Common myeloid progenitor, CD34-positive (primary cell): ENCODE measurements at regions not wholly inside any gene's neighbourhood (a gene's known extent, or its start where the extent isn't known, plus 50 kb on each side); places are given as distances from the start of the nearest gene placed in this dataset.

Experiments
- CTCF ChIA-PET: fragments of 350-600 bp; sonication (Branson Sonifier 250); formaldehyde crosslinking; loops from one replicate; lab custom pipeline; 2021; ENCODE audit warnings: antibody characterized with exemption; lab: Charles Lee
- POLR2A ChIA-PET: fragments of 350-600 bp; sonication (Branson Sonifier 250); formaldehyde crosslinking; loops from one replicate; lab custom pipeline; 2021; ENCODE audit warnings: antibody characterized with exemption; lab: Charles Lee
- DNase-seq, 3 donors: peaks; one replicate each; pipeline versions ENCODE4 v3.0.0 to v3.0.0-alpha.2; 2013
- H3K27ac ChIP-seq, 2 experiments: 1 replicate in 1 of 2; 2 replicates in 1 of 2; pipeline ENCODE4 v1.7.0; 2013; ENCODE audit warnings: inconsistent platforms in 2 of 2, low read length in 2 of 2, mild to moderate bottlenecking in 2 of 2, low read depth in 1 of 2, moderate library complexity in 1 of 2; ENCODE audit not compliant: severe bottlenecking in 2 of 2, insufficient read depth in 1 of 2, poor library complexity in 1 of 2
- H3K27me3 ChIP-seq, 5 experiments: replicated peaks in 2 of 5; 1 replicate in 3 of 5; 2 replicates in 2 of 5; pipeline versions ENCODE4 v1.6.1 to v1.7.0; 2013; ENCODE audit warnings: low read length in 4 of 5, mild to moderate bottlenecking in 2 of 5, moderate library complexity in 2 of 5, inconsistent platforms in 1 of 5; ENCODE audit not compliant: insufficient read depth in 5 of 5, control insufficient read depth in 4 of 5
- H3K36me3 ChIP-seq, 4 experiments: 1 replicate in 2 of 4; 2 replicates in 2 of 4; pipeline versions ENCODE4 v1.6.1 to v1.7.0; 2013; ENCODE audit warnings: low read length in 3 of 4, control low read depth in 1 of 4, mild to moderate bottlenecking in 1 of 4; ENCODE audit not compliant: control insufficient read depth in 4 of 4, insufficient read depth in 4 of 4
- H3K4me1 ChIP-seq, 4 experiments: 1 replicate in 3 of 4; 2 replicates in 1 of 4; pipeline versions ENCODE4 v1.6.1 to v1.7.1; 2013; ENCODE audit warnings: low read length in 3 of 4, mild to moderate bottlenecking in 3 of 4, control low read depth in 1 of 4, inconsistent platforms in 1 of 4, moderate library complexity in 1 of 4; ENCODE audit not compliant: control insufficient read depth in 4 of 4, insufficient read depth in 4 of 4; ENCODE audit errors: control extremely low read depth in 1 of 4
- H3K4me3 ChIP-seq, 7 experiments: 1 replicate in 4 of 7; 2 replicates in 3 of 7; pipeline versions ENCODE4 v1.5.1 to v1.7.0; 2013; ENCODE audit warnings: mild to moderate bottlenecking in 7 of 7, low read length in 6 of 7, moderate library complexity in 6 of 7, inconsistent platforms in 2 of 7, low read depth in 2 of 7, control low read depth in 1 of 7; ENCODE audit not compliant: insufficient read depth in 4 of 7, control insufficient read depth in 1 of 7; ENCODE audit errors: extremely low read depth in 1 of 7
- H3K9me3 ChIP-seq, 5 experiments: 1 replicate in 4 of 5; 2 replicates in 1 of 5; pipeline versions ENCODE4 v1.6.1 to v1.7.1; 2013; ENCODE audit warnings: low read length in 4 of 5, mild to moderate bottlenecking in 2 of 5, inconsistent platforms in 1 of 5, low read depth in 1 of 5, moderate library complexity in 1 of 5; ENCODE audit not compliant: control insufficient read depth in 4 of 5, insufficient read depth in 2 of 5; ENCODE audit errors: control extremely low read depth in 1 of 5
- WGBS: methylation state at CpG from one replicate; pipeline ENCODE4 v1.1.5; 2013; ENCODE audit not compliant: insufficient coverage; 5-methylcytosine and 5-hydroxymethylcytosine counted together

- POLR2A ChIA-PET: interaction anchor here (0.5 kb wide), 1 partner anchor 194 kb away, joined by 10 read pairs; no protein-coding TSS in a partner anchor
- Histone ChIP-seq H3K36me3 (no peaks in the 10 kb centered on the region), H3K9me3 (peaks cover 0 to 2% (median 0%) of the 10 kb centered on the region in 5 experiments), H3K27ac (no peak overlapping the region), H3K4me1 (no peaks in the 10 kb centered on the region), H3K4me3 (peak overlapping the region in 4 of 7 experiments; percentile 16 to 57 (median 26)), H3K27me3 (peaks cover 5 to 26% (median 9%) of the 10 kb centered on the region in 5 experiments)
- WGBS: 5% methylated on average over 12 of the region's 13 CpGs
- DNase-seq: peak; percentile 65 to 82 (median 77)
- CTCF ChIA-PET: interaction anchor here (0.7 to 4.6 kb wide), 7 partner anchors 21 to 229 kb away, joined by 3 to 31 read pairs (median 3); no protein-coding TSS in a partner anchor
Measured at GRCh38 chr17:33750943-33751701, 458.0 kb upstream of the ASIC2 start.

DNA sequence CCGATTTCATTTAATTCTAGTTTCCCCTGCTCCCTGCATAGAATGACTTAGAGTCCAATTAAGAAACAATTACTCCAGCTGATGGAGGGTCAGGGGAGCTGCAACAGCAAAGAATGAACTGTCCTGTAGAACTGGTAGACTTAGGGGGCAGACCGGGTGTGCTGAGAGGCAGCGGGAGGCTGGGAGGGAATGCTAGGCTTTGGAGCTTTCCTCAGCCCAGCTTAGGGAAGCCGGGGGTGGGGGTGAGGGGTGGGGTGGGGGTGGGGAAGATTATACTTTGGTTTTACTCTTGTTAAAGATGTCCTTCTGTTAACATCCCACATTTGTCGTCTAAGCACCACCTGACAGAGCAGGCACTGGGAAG is 458.6 kb upstream of the ASIC2 start:
- Histone ChIP-seq H3K27me3 (peaks cover 5 to 26% (median 9%) of the 10 kb centered on the region in 5 experiments), H3K4me1 (no peaks in the 10 kb centered on the region), H3K9me3 (peaks cover 0 to 2% (median 0%) of the 10 kb centered on the region in 5 experiments), H3K27ac (no peak overlapping the region), H3K36me3 (no peaks in the 10 kb centered on the region), H3K4me3 (peak overlapping the region in 1 of 7 experiments; percentile 57)
- WGBS: no CpG with 5 or more reads among the region's 5 CpGs
- ChIA-PET POLR2A (interaction anchor here (0.5 kb wide), 1 partner anchor 193 kb away, joined by 10 read pairs; no protein-coding TSS in a partner anchor), CTCF (interaction anchor here (1.1 to 4.6 kb wide), 4 partner anchors 21 to 34 kb away, joined by 3 to 31 read pairs (median 6); no protein-coding TSS in a partner anchor)
- DNase-seq: no peak

DNA sequence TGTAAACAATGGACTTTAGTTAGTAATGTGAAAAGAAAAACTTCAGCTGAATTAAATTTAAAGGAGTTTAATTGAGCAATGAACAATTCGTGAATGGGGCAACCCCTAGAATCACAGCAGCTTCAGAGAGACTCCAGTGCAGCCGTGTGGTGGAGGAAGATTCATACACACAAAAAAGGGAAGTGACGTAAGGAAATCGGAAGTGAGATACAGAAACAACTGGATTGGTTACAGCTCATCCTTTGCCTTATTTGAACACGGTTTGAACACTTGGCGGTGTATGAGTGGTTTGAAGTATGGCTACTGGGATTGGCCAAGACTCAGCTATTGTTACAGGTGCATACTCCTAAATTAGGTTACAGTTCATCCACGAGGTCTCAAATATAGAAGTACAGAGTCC is 460.4 kb upstream of the ASIC2 start:
- peak; percentile 42 to 85 (median 73) for DNase-seq
- Histone ChIP-seq H3K4me3 (no peak overlapping the region), H3K9me3 (peaks cover 0 to 2% (median 0%) of the 10 kb centered on the region in 5 experiments), H3K27me3 (peaks cover 3 to 28% (median 9%) of the 10 kb centered on the region in 5 experiments), H3K36me3 (no peaks in the 10 kb centered on the region), H3K4me1 (no peaks in the 10 kb centered on the region), H3K27ac (no peak overlapping the region)
- ChIA-PET POLR2A (no interaction called here), CTCF (interaction anchor here (1.2 to 4.6 kb wide), 2 partner anchors 14 to 28 kb away, joined by 3 to 31 read pairs; no protein-coding TSS in a partner anchor)
- 40% methylated on average over 6 of the region's 7 CpGs for WGBS

DNA sequence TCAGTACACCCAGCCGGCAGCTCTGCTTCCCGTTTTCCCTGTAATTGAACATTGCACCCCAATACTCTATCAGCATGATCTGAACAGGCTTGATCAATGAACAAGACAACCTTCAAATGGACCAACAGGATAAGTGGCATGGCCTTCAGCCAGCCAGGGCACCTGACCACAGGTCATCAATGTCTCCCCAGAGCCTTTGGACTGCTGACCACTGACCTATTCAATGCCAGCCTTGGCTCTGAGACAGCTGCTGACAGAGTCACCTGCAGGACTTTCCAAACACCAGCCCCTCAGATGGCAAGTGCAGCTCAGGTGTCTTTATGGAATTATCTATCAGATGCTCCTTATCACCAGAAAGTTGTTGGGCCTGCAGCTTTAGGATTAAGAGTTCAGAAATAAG is 462.9 kb upstream of the ASIC2 start:
- no peaks in the 10 kb centered on the region for H3K4me1 ChIP-seq
- H3K9me3 ChIP-seq: peaks cover 0 to 2% (median 0%) of the 10 kb centered on the region in 5 experiments
- H3K27me3 ChIP-seq: peaks cover 0 to 22% (median 9%) of the 10 kb centered on the region in 5 experiments
- no peak overlapping the region for H3K4me3 ChIP-seq
- CTCF ChIA-PET: interaction anchor here (1.5 kb wide), 1 partner anchor 30 kb away, joined by 4 read pairs; no protein-coding TSS in a partner anchor
- H3K27ac ChIP-seq: no peak overlapping the region
- DNase-seq: no peak
- no peaks in the 10 kb centered on the region for H3K36me3 ChIP-seq
- POLR2A ChIA-PET: no interaction called here
- WGBS: 93% methylated on average over 2 of the region's 2 CpGs

GRCh38 chr17:33765871-33766270 is 472.8 kb upstream of the ASIC2 start:
- no peak for DNase-seq
- no peaks in the 10 kb centered on the region for H3K36me3 ChIP-seq
- CTCF ChIA-PET: interaction anchor here (1.1 kb wide), 1 partner anchor 13 kb away, joined by 3 read pairs; no protein-coding TSS in a partner anchor
- no peaks in the 10 kb centered on the region for H3K27me3 ChIP-seq
- no peak overlapping the region for H3K4me3 ChIP-seq
- no peaks in the 10 kb centered on the region for H3K4me1 ChIP-seq
- POLR2A ChIA-PET: no interaction called here
- no CpG with 5 or more reads among the region's 1 CpG for WGBS
- H3K27ac ChIP-seq: no peak overlapping the region
- no peaks in the 10 kb centered on the region for H3K9me3 ChIP-seq

DNA sequence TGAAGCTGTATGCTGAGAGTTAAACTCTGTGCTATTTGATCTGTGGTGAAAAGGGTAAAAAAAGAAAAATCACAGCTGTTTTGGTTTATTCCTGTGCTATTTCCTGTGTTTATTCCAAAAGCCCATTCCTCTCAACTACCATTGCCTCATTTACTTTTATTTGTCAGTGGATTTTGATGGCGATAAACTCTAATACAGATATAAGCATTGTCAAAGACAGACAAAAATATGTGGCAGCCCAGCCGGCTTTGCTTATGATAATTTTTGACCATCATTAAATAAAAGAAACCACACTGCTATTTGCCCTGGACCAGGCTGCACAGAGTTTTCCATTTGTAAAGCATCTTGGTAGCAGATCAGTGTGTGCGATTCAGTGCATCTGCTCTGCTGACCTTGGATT is 473.6 kb upstream of the ASIC2 start:
- CTCF ChIA-PET: no interaction called here
- Histone ChIP-seq H3K4me3 (no peak overlapping the region), H3K27ac (no peak overlapping the region), H3K27me3 (no peaks in the 10 kb centered on the region), H3K36me3 (no peaks in the 10 kb centered on the region), H3K4me1 (no peaks in the 10 kb centered on the region), H3K9me3 (no peaks in the 10 kb centered on the region)
- POLR2A ChIA-PET: no interaction called here
- WGBS: 70% methylated on average over 2 of the region's 3 CpGs
- no peak for DNase-seq

GRCh38 chr17:33769066-33769465 is 476.0 kb upstream of the ASIC2 start:
- H3K27me3 ChIP-seq: peaks cover 0 to 2% (median 0%) of the 10 kb centered on the region in 5 experiments
- POLR2A ChIA-PET: no interaction called here
- H3K4me3 ChIP-seq: no peak overlapping the region
- H3K4me1 ChIP-seq: no peaks in the 10 kb centered on the region
- CTCF ChIA-PET: interaction anchor here (0.8 kb wide), 1 partner anchor 10 kb away, joined by 3 read pairs; no protein-coding TSS in a partner anchor
- H3K9me3 ChIP-seq: no peaks in the 10 kb centered on the region
- no peaks in the 10 kb centered on the region for H3K36me3 ChIP-seq
- H3K27ac ChIP-seq: no peak overlapping the region
- 95% methylated on average over 2 of the region's 4 CpGs for WGBS
- DNase-seq: no peak
